PC-3 (cell line): ENCODE measurements at regions not wholly inside any gene's neighbourhood (a gene's known extent, or its start where the extent isn't known, plus 50 kb on each side); places are given as distances from the start of the nearest gene placed in this dataset.
A peak's percentile ranks its signal among the peaks of the same experiment; 100 is the strongest.
"Not testable (repeated sequence)": the region's sequence is repeated elsewhere in the genome, so short reads cannot be mapped to it uniquely, and the experiment has no call there.

ENCODE experiments used
- ATAC-seq: fragments of 200-7000 bp; cut with Tn5 transposase; 2 replicates; pipeline ENCODE4 v1.9.1; 2020; ENCODE audit warnings: mild to moderate bottlenecking, moderate library complexity
- BruUV-seq: library from RNA; stranded (reverse); fragments of 400-500 nt; replicated peaks from 2 replicates; lab custom pipeline; 2021; lab: Mats Ljungman, UMichigan
- CTCF ChIA-PET: fragments of 300-600 bp; sonication (Branson Sonifier 250); formaldehyde crosslinking; loops from one replicate; lab custom pipeline; 2022; ENCODE audit warnings: antibody characterized with exemption; lab: Charles Lee
- POLR2A ChIA-PET: fragments of 300-600 bp; sonication (Branson Sonifier 250); formaldehyde crosslinking; loops from one replicate; lab custom pipeline; 2022; ENCODE audit warnings: antibody characterized with exemption; ENCODE audit not compliant: unreplicated experiment; lab: Charles Lee
- DNase-seq: peaks from one replicate; pipeline ENCODE4 v3.0.0-alpha.2; 2015
- H2AFZ ChIP-seq: fragments of 300-600 bp; sonication (generic); 2 replicates; pipeline ENCODE4 v1.6.0; 2016; ENCODE audit warnings: antibody characterized with exemption, low read length
- H3F3A ChIP-seq: fragments of 300-600 bp; sonication (generic); one replicate; pipeline ENCODE4 v1.6.0; 2017; ENCODE audit warnings: antibody characterized with exemption, low read length, control low read depth, mild to moderate bottlenecking; ENCODE audit not compliant: unreplicated experiment
- H3K27ac ChIP-seq: fragments of 300-600 bp; sonication (generic); 2 replicates; pipeline ENCODE4 v1.5.1; 2016; ENCODE audit warnings: mild to moderate bottlenecking, low read length
- H3K27me3 ChIP-seq: fragments of 300-600 bp; sonication (generic); 2 replicates; pipeline ENCODE4 v1.6.1; 2016; ENCODE audit warnings: low read length, mixed read lengths
- H3K36me3 ChIP-seq: fragments of 300-600 bp; sonication (generic); 2 replicates; pipeline ENCODE4 v1.6.1; 2016; ENCODE audit warnings: low read depth, mixed run types, low read length, mixed read lengths
- H3K4me1 ChIP-seq: fragments of 300-600 bp; sonication (generic); 2 replicates; pipeline ENCODE4 v1.5.1; 2016; ENCODE audit warnings: low read length; ENCODE audit not compliant: insufficient read depth
- H3K4me2 ChIP-seq: fragments of 300-600 bp; sonication (generic); 2 replicates; pipeline ENCODE4 v1.6.0; 2016; ENCODE audit warnings: low read length
- H3K4me3 ChIP-seq: fragments of 300-600 bp; sonication (generic); 2 replicates; pipeline ENCODE4 v1.5.1; 2016; ENCODE audit warnings: mild to moderate bottlenecking, low read length, mixed read lengths
- H3K79me2 ChIP-seq: fragments of 300-600 bp; sonication (generic); 2 replicates; pipeline ENCODE4 v1.6.1; 2017; ENCODE audit warnings: low read length, mixed read lengths
- H3K9ac ChIP-seq: fragments of 300-600 bp; sonication (generic); 2 replicates; pipeline ENCODE4 v1.6.0; 2016; ENCODE audit warnings: mild to moderate bottlenecking, low read length
- H3K9me2 ChIP-seq: fragments of 300-600 bp; sonication (generic); replicated peaks from 2 replicates; pipeline ENCODE4 v1.6.1; 2016; ENCODE audit warnings: mixed run types, low read length, mixed read lengths
- H3K9me3 ChIP-seq: fragments of 300-600 bp; sonication (generic); 2 replicates; pipeline ENCODE4 v1.6.1; 2016; ENCODE audit warnings: low read length, mixed read lengths
- H4K20me1 ChIP-seq: fragments of 300-600 bp; sonication (generic); 2 replicates; pipeline ENCODE4 v1.6.1; 2016; ENCODE audit warnings: low read length, mixed read lengths
- EZH2 ChIP-seq: fragments of 300-600 bp; sonication (generic); IDR thresholded peaks from one replicate; pipeline ENCODE4 v1.6.1; 2017; ENCODE audit warnings: antibody characterized with exemption, mild to moderate bottlenecking, low read length; ENCODE audit not compliant: unreplicated experiment
- EZH2phosphoT487 ChIP-seq: fragments of 300-600 bp; sonication (generic); IDR thresholded peaks from 2 replicates; pipeline ENCODE4 v1.6.1; 2018; ENCODE audit warnings: mild to moderate bottlenecking, antibody characterized with exemption, low read length, borderline replicate concordance
- intact Hi-C: fragments of 100-400 bp; cut with micrococcal nuclease; formaldehyde crosslinking; loops from 2 replicates; pipeline ENCODE4 v1.9.0; 2023
- TF ChIP-seq, protein P1 (sequence below): fragments of 300-600 bp; sonication (generic); conservative IDR thresholded peaks from 2 replicates; pipeline ENCODE4 v1.5.1; 2017; ENCODE audit warnings: antibody characterized with exemption, low read depth, mild to moderate bottlenecking, low read length

DNA sequence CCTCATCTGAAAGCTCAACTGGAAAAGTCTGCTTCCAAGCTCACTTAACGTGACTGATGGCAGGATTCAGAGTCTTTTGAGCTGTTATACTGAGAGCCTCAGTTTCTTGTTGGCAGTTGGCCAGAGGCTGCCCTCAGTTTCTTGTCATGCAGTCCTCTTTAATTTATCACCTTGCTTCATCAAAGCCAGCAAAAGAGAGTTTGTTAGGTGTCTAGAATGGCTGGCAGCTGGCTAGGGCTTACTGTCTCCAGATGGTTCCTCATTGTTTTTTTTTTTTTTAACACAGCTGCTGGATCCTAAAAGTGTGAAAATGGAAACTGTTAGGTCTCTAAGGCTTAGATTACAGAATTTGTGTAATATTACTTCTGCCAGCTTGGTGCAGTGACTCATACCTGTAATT lies 310.6 kb downstream of the PDCD6IP start:
- POLR2A ChIA-PET, result no interaction called here

GRCh38 chr3:34109846-34110245 lies 311.4 kb downstream of the PDCD6IP start:
- H3K4me2 ChIP-seq, result no peak overlapping the region
- no peaks in the 10 kb centered on the region for H3F3A ChIP-seq
- ChIA-PET CTCF (no interaction called here), POLR2A (no interaction called here)
- no peak overlapping the region for H3K9ac ChIP-seq
- no peaks in the 10 kb centered on the region for H3K79me2 ChIP-seq
- intact Hi-C loops, result loop anchor here (5.0 kb wide), 1 partner anchor 313 kb away; the partner anchor contains the start of gene PDCD6IP
- H3K36me3 ChIP-seq, result no peaks in the 10 kb centered on the region
- no peaks in the 10 kb centered on the region for H4K20me1 ChIP-seq
- no peak overlapping the region for H2AFZ ChIP-seq
- DNase-seq (no peak), ATAC-seq (no peak)
- no peaks in the 10 kb centered on the region for H3K27me3 ChIP-seq
- peaks cover 7% of the 10 kb centered on the region for H3K4me1 ChIP-seq
- H3K9me3 ChIP-seq, result no peaks in the 10 kb centered on the region
- no peak overlapping the region for H3K4me3 ChIP-seq
- no peak for TF ChIP-seq EZH2phosphoT487
- no peak for TF ChIP-seq EZH2
- TF ChIP-seq, protein P1, sequence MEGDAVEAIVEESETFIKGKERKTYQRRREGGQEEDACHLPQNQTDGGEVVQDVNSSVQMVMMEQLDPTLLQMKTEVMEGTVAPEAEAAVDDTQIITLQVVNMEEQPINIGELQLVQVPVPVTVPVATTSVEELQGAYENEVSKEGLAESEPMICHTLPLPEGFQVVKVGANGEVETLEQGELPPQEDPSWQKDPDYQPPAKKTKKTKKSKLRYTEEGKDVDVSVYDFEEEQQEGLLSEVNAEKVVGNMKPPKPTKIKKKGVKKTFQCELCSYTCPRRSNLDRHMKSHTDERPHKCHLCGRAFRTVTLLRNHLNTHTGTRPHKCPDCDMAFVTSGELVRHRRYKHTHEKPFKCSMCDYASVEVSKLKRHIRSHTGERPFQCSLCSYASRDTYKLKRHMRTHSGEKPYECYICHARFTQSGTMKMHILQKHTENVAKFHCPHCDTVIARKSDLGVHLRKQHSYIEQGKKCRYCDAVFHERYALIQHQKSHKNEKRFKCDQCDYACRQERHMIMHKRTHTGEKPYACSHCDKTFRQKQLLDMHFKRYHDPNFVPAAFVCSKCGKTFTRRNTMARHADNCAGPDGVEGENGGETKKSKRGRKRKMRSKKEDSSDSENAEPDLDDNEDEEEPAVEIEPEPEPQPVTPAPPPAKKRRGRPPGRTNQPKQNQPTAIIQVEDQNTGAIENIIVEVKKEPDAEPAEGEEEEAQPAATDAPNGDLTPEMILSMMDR, result no peak
- H3K27ac ChIP-seq, result no peak overlapping the region
- H3K9me2 ChIP-seq, result no peaks in the 10 kb centered on the region
- no TSS peak for BruUV-seq

More for the DNA sequence above, 310.6 kb downstream of the PDCD6IP start:
- H3K27ac ChIP-seq, result no peak overlapping the region
- TF ChIP-seq EZH2phosphoT487, result no peak
- TF ChIP-seq EZH2, result no peak
- TF ChIP-seq, protein P1, result no peak
- H3K9me2 ChIP-seq, result no peaks in the 10 kb centered on the region
- H3F3A ChIP-seq, result no peaks in the 10 kb centered on the region
- H3K79me2 ChIP-seq, result no peaks in the 10 kb centered on the region
- H2AFZ ChIP-seq, result no peak overlapping the region
- H3K4me2 ChIP-seq, result no peak overlapping the region
- no peak for ATAC-seq
- no peak overlapping the region for H3K9ac ChIP-seq
- H4K20me1 ChIP-seq, result no peaks in the 10 kb centered on the region
- H3K36me3 ChIP-seq, result no peaks in the 10 kb centered on the region
- peaks cover 7% of the 10 kb centered on the region for H3K4me1 ChIP-seq
- intact Hi-C loops, result no loop called here
- no TSS peak for BruUV-seq
- H3K27me3 ChIP-seq, result no peaks in the 10 kb centered on the region
- CTCF ChIA-PET, result no interaction called here
- no peak overlapping the region for H3K4me3 ChIP-seq
- DNase-seq, result no peak
- H3K9me3 ChIP-seq, result no peaks in the 10 kb centered on the region

DNA sequence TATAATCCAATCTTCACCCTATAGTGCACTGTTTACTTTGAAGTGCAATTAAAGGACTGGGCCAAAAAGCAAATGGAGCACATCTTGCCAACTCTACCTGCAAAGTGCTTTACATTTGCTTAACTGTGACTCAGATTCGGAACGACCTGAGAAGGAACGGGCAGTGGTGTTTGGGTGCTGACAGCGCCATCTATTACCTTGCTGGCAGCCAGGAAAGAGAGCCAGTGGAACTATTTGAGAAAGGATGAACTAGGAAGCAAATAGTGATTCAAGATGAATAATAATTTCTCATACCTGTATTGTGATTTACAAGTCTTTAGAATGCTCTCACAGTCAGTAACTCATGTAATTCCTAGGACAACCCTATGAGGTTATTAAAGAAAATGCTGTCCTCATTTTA lies 312.9 kb downstream of the PDCD6IP start:
- peak overlapping the region; percentile 43 for H3K27ac ChIP-seq
- CTCF ChIA-PET, result no interaction called here
- peak; percentile 82 for DNase-seq
- no peaks in the 10 kb centered on the region for H3K27me3 ChIP-seq
- H3K4me1 ChIP-seq, result peaks cover 7% of the 10 kb centered on the region
- no peaks in the 10 kb centered on the region for H3K36me3 ChIP-seq
- H4K20me1 ChIP-seq, result no peaks in the 10 kb centered on the region
- POLR2A ChIA-PET, result no interaction called here
- BruUV-seq, result no TSS peak
- TF ChIP-seq EZH2, result no peak
- TF ChIP-seq, protein P1, result peak; percentile 57
- H2AFZ ChIP-seq, result no peak overlapping the region
- no peak overlapping the region for H3K4me3 ChIP-seq
- H3K4me2 ChIP-seq, result peak overlapping the region; percentile 1; the same call in 1 of the 2 replicates
- intact Hi-C loops, result loop anchor here (1.0 to 5.0 kb wide), 3 partner anchors 99 to 314 kb away; partner anchors contain the start of gene PDCD6IP
- no peak overlapping the region for H3K9ac ChIP-seq
- no peaks in the 10 kb centered on the region for H3F3A ChIP-seq
- no peaks in the 10 kb centered on the region for H3K79me2 ChIP-seq
- no peaks in the 10 kb centered on the region for H3K9me3 ChIP-seq
- peak; percentile 90 for ATAC-seq
- H3K9me2 ChIP-seq, result no peaks in the 10 kb centered on the region

GRCh38 chr3:34112261-34112660 lies 313.8 kb downstream of the PDCD6IP start:
- intact Hi-C loops, result loop anchor here (5.0 kb wide), 1 partner anchor 315 kb away; the partner anchor contains the start of gene PDCD6IP
- H3K9me2 ChIP-seq, H3K4me3 ChIP-seq, H2AFZ ChIP-seq, H3K79me2 ChIP-seq, H3K27ac ChIP-seq, H3K4me1 ChIP-seq, H3K9ac ChIP-seq, H4K20me1 ChIP-seq, H3K27me3 ChIP-seq, ATAC-seq, H3K4me2 ChIP-seq, POLR2A ChIA-PET, H3K36me3 ChIP-seq, DNase-seq, H3K9me3 ChIP-seq, BruUV-seq, H3F3A ChIP-seq, CTCF ChIA-PET: not testable (repeated sequence)
